HG03457 (cell line): ENCODE measurements at regions not wholly inside any gene's neighbourhood (a gene's known extent, or its start where the extent isn't known, plus 50 kb on each side); places are given as distances from the start of the nearest gene placed in this dataset.

Experiments
- ATAC-seq: cut with Tn5 transposase; IDR thresholded peaks from one replicate; pipeline ENCODE4 v1.9.1; 2021; ENCODE audit warnings: moderate number of reproducible peaks; ENCODE audit not compliant: unreplicated experiment

GRCh38 chr6:53744321-53744720, 50.5 kb upstream of the LRRC1 start:
- ATAC-seq: no peak

GRCh38 chr6:53741034-53741823, 53.6 kb upstream of the LRRC1 start:
- ATAC-seq: no peak

GRCh38 chr6:53737746-53738145, 57.1 kb upstream of the LRRC1 start:
- ATAC-seq: no peak

- peak; percentile 55 for ATAC-seq
Measured at GRCh38 chr6:53735896-53736295, 58.9 kb upstream of the LRRC1 start.

GRCh38 chr6:53734473-53735299, 60.1 kb upstream of the LRRC1 start:
- ATAC-seq: no peak

GRCh38 chr6:53731866-53732636, 62.8 kb upstream of the LRRC1 start:
- no peak for ATAC-seq

- ATAC-seq: no peak
Measured at GRCh38 chr6:53730767-53731166, 64.0 kb upstream of the LRRC1 start.

- ATAC-seq: no peak
Measured at GRCh38 chr6:53728570-53729194, 63.1 kb upstream of the KLHL31 start.

- no peak for ATAC-seq
Measured at GRCh38 chr6:53727748-53728147, 62.2 kb upstream of the KLHL31 start.

GRCh38 chr6:53725791-53726575, 60.4 kb upstream of the KLHL31 start:
- ATAC-seq: peak; percentile 68

GRCh38 chr6:53724501-53724900, 58.9 kb upstream of the KLHL31 start:
- no peak for ATAC-seq

- ATAC-seq: no peak
Measured at GRCh38 chr6:53723331-53723730, 57.8 kb upstream of the KLHL31 start.

GRCh38 chr6:53721766-53722165, 56.2 kb upstream of the KLHL31 start:
- ATAC-seq: no peak

GRCh38 chr6:53718597-53719460, 53.3 kb upstream of the KLHL31 start:
- peak; percentile 95 for ATAC-seq

GRCh38 chr6:53717566-53717965, 52.0 kb upstream of the KLHL31 start:
- no peak for ATAC-seq

- no peak for ATAC-seq
Measured at GRCh38 chr6:53715434-53715833, 49.9 kb upstream of the KLHL31 start.
